NB4 (cell line): ENCODE measurements at regions not wholly inside any gene's neighbourhood (a gene's known extent, or its start where the extent isn't known, plus 50 kb on each side); places are given as distances from the start of the nearest gene placed in this dataset.

Source experiments
- CTCF ChIP-seq: IDR thresholded peaks from one replicate; pipeline ENCODE4 v1.5.1; 2012; ENCODE audit warnings: low read depth, low read length
- MAX ChIP-seq: IDR thresholded peaks from 2 replicates; pipeline ENCODE4 v1.6.1; 2011; ENCODE audit warnings: low read depth, low read length
- POLR2A ChIP-seq: IDR thresholded peaks from 2 replicates; pipeline ENCODE4 v1.6.1; 2011; ENCODE audit warnings: mild to moderate bottlenecking; ENCODE audit not compliant: insufficient read length; ENCODE audit errors: extremely low read depth

- TF ChIP-seq CTCF (no peak), POLR2A (no peak), MAX (no peak)
These were observed 580.6 kb upstream of the ADAMTS9 start for GRCh38 chr3:65268426-65268825.
